Hepatocyte (in vitro differentiated cells): ENCODE measurements at regions not wholly inside any gene's neighbourhood (a gene's known extent, or its start where the extent isn't known, plus 50 kb on each side); places are given as distances from the start of the nearest gene placed in this dataset.
"Not testable (repeated sequence)": the region's sequence is repeated elsewhere in the genome, so short reads cannot be mapped to it uniquely, and the experiment has no call there.

Source experiments
- DNase-seq: peaks from one replicate; pipeline ENCODE4 v3.0.0-alpha.2; 2016; ENCODE audit warnings: low spot score
- H2AFZ ChIP-seq: fragments of 200-600 bp; sonication (generic); 2 replicates; pipeline ENCODE4 v1.6.0; 2016; ENCODE audit warnings: antibody characterized with exemption, mild to moderate bottlenecking
- H3K27ac ChIP-seq: fragments of 200-600 bp; sonication (generic); 2 replicates; pipeline ENCODE4 v1.5.1; 2016; ENCODE audit warnings: mild to moderate bottlenecking
- H3K27me3 ChIP-seq: fragments of 200-600 bp; sonication (generic); 2 replicates; pipeline ENCODE4 v1.6.1; 2016
- H3K36me3 ChIP-seq: fragments of 200-600 bp; sonication (generic); replicated peaks from 2 replicates; pipeline ENCODE4 v1.5.1; 2016; ENCODE audit warnings: low read depth; ENCODE audit not compliant: insufficient read depth
- H3K4me1 ChIP-seq: fragments of 200-600 bp; sonication (generic); 2 replicates; pipeline ENCODE4 v1.5.1; 2016; ENCODE audit warnings: mild to moderate bottlenecking, moderate library complexity; ENCODE audit not compliant: insufficient read depth
- H3K4me2 ChIP-seq: fragments of 200-600 bp; sonication (generic); 2 replicates; pipeline ENCODE4 v1.6.0; 2016
- H3K4me3 ChIP-seq: fragments of 200-600 bp; sonication (generic); 2 replicates; pipeline ENCODE4 v1.5.1; 2016; ENCODE audit warnings: mild to moderate bottlenecking
- H3K79me2 ChIP-seq: fragments of 200-600 bp; sonication (generic); 2 replicates; pipeline ENCODE4 v1.6.0; 2017; ENCODE audit warnings: mild to moderate bottlenecking
- H3K9me2 ChIP-seq: fragments of 200-600 bp; sonication (generic); replicated peaks from 2 replicates; pipeline ENCODE4 v1.6.0; 2017; ENCODE audit warnings: mild to moderate bottlenecking; ENCODE audit not compliant: insufficient read depth
- H3K9me3 ChIP-seq: fragments of 200-600 bp; sonication (generic); 2 replicates; pipeline ENCODE4 v1.5.1; 2016; ENCODE audit warnings: low read depth, mild to moderate bottlenecking
- H4K20me1 ChIP-seq: fragments of 200-600 bp; sonication (generic); 2 replicates; pipeline ENCODE4 v1.6.0; 2016; ENCODE audit warnings: mild to moderate bottlenecking; ENCODE audit not compliant: insufficient read depth, poor library complexity, severe bottlenecking
- CTCF ChIP-seq: fragments of 200-600 bp; sonication (generic); IDR thresholded peaks from 2 replicates; pipeline ENCODE4 v1.5.1; 2016; ENCODE audit warnings: antibody characterized with exemption, mild to moderate bottlenecking; ENCODE audit not compliant: poor library complexity
- EZH2 ChIP-seq: fragments of 200-600 bp; sonication (generic); IDR thresholded peaks from 2 replicates; pipeline ENCODE4 v1.6.1; 2016; ENCODE audit warnings: antibody characterized with exemption, mild to moderate bottlenecking, borderline replicate concordance
- EZH2phosphoT487 ChIP-seq: fragments of 200-600 bp; sonication (generic); IDR thresholded peaks from one replicate; pipeline ENCODE4 v1.6.1; 2018; ENCODE audit warnings: antibody characterized with exemption, mild to moderate bottlenecking, low read depth, moderate library complexity; ENCODE audit not compliant: unreplicated experiment, severe bottlenecking
- WGBS: methylation state at CpG from one replicate; pipeline ENCODE4 v1.1.6; 2016; ENCODE audit warnings: low lambda C conversion rate; ENCODE audit errors: missing lambda C conversion rate; 5-methylcytosine and 5-hydroxymethylcytosine counted together

- H3K4me3 ChIP-seq = no peak overlapping the region
- TF ChIP-seq EZH2phosphoT487 (no peak), EZH2 (no peak), CTCF (no peak)
- no peaks in the 10 kb centered on the region for H3K79me2 ChIP-seq
- DNase-seq = no peak
- H3K27me3 ChIP-seq = no peaks in the 10 kb centered on the region
- H3K4me2 ChIP-seq = no peak overlapping the region
- H3K4me1 ChIP-seq = peaks cover 5% of the 10 kb centered on the region
- no peaks in the 10 kb centered on the region for H4K20me1 ChIP-seq
- no peak overlapping the region for H3K27ac ChIP-seq
- H3K9me3 ChIP-seq = no peaks in the 10 kb centered on the region
- WGBS = 94% methylated on average over 2 of the region's 2 CpGs
- no peaks in the 10 kb centered on the region for H3K36me3 ChIP-seq
- no peaks in the 10 kb centered on the region for H3K9me2 ChIP-seq
- no peak overlapping the region for H2AFZ ChIP-seq
Measured at GRCh38 chr9:78441396-78441795, 144.5 kb downstream of the PSAT1 start.

- no peaks in the 10 kb centered on the region for H3K36me3 ChIP-seq
- DNase-seq = no peak
- no peaks in the 10 kb centered on the region for H3K79me2 ChIP-seq
- H2AFZ ChIP-seq = no peak overlapping the region
- no peak for TF ChIP-seq EZH2phosphoT487
- no peak for TF ChIP-seq EZH2
- no peak for TF ChIP-seq CTCF
- no peaks in the 10 kb centered on the region for H3K27me3 ChIP-seq
- 98% methylated on average over 34 of the region's 46 CpGs for WGBS
- H3K4me3 ChIP-seq = no peak overlapping the region
- peaks cover 5% of the 10 kb centered on the region for H3K4me1 ChIP-seq
- H3K9me2 ChIP-seq = no peaks in the 10 kb centered on the region
- no peak overlapping the region for H3K27ac ChIP-seq
- no peaks in the 10 kb centered on the region for H4K20me1 ChIP-seq
- no peak overlapping the region for H3K4me2 ChIP-seq
- H3K9me3 ChIP-seq = no peaks in the 10 kb centered on the region
Measured at GRCh38 chr9:78441822-78442431, 145.0 kb downstream of the PSAT1 start.

GRCh38 chr9:78442577-78442976 is 145.7 kb downstream of the PSAT1 start:
- not testable (repeated sequence) for H3K27ac ChIP-seq, H3K4me2 ChIP-seq, DNase-seq, H3K4me3 ChIP-seq, H3K9me2 ChIP-seq, H2AFZ ChIP-seq, H3K9me3 ChIP-seq, H3K79me2 ChIP-seq, H3K4me1 ChIP-seq, H3K36me3 ChIP-seq, H3K27me3 ChIP-seq, H4K20me1 ChIP-seq
- 88% methylated on average over 7 of the region's 7 CpGs for WGBS

- H3K9me2 ChIP-seq = no peaks in the 10 kb centered on the region
- no peak for DNase-seq
- WGBS = 79% methylated on average over 7 of the region's 7 CpGs
- H2AFZ ChIP-seq = no peak overlapping the region
- no peaks in the 10 kb centered on the region for H3K27me3 ChIP-seq
- no peak overlapping the region for H3K27ac ChIP-seq
- H3K4me2 ChIP-seq = no peak overlapping the region
- TF ChIP-seq EZH2 (no peak), EZH2phosphoT487 (no peak), CTCF (no peak)
- H3K4me3 ChIP-seq = no peak overlapping the region
- H3K4me1 ChIP-seq = no peaks in the 10 kb centered on the region
- no peaks in the 10 kb centered on the region for H4K20me1 ChIP-seq
- no peaks in the 10 kb centered on the region for H3K36me3 ChIP-seq
- no peaks in the 10 kb centered on the region for H3K79me2 ChIP-seq
- no peaks in the 10 kb centered on the region for H3K9me3 ChIP-seq
Measured at GRCh38 chr9:78443946-78444345, 147.0 kb downstream of the PSAT1 start.
